ENCODE measurements at regions not wholly inside any gene's neighbourhood (a gene's known extent, or its start where the extent isn't known, plus 50 kb on each side); places are given as distances from the start of the nearest gene placed in this dataset.

- no peak for DNase-seq
Observed at GRCh38 chr20:57960803-57961575, 251.2 kb upstream of the PMEPA1 start.

GRCh38 chr20:57959589-57959988 lies 249.8 kb upstream of the PMEPA1 start:
- DNase-seq = no peak

GRCh38 chr20:57959018-57959417 lies 249.2 kb upstream of the PMEPA1 start:
- DNase-seq = no peak

GRCh38 chr20:57958050-57958420 lies 248.2 kb upstream of the PMEPA1 start:
- no peak for DNase-seq

GRCh38 chr20:57957411-57958049 lies 247.7 kb upstream of the PMEPA1 start:
- DNase-seq = no peak

GRCh38 chr20:57953638-57954037 lies 243.8 kb upstream of the PMEPA1 start:
- DNase-seq = no peak

- DNase-seq = no peak
Observed at GRCh38 chr20:57952136-57952535, 242.3 kb upstream of the PMEPA1 start.

- no peak for DNase-seq
Observed at GRCh38 chr20:57951549-57951948, 241.7 kb upstream of the PMEPA1 start.

GRCh38 chr20:57950764-57951485 lies 241.1 kb upstream of the PMEPA1 start:
- DNase-seq = no peak

- no peak for DNase-seq
Observed at GRCh38 chr20:57948180-57948955, 238.6 kb upstream of the PMEPA1 start.

- no peak for DNase-seq
Observed at GRCh38 chr20:57947421-57948179, 237.8 kb upstream of the PMEPA1 start.

GRCh38 chr20:57946559-57947315 lies 236.9 kb upstream of the PMEPA1 start:
- DNase-seq = no peak

- no peak for DNase-seq
Observed at GRCh38 chr20:57944988-57945387, 235.2 kb upstream of the PMEPA1 start.

- no peak for DNase-seq
Observed at GRCh38 chr20:57943950-57944349, 234.1 kb upstream of the PMEPA1 start.

- DNase-seq = no peak
Observed at GRCh38 chr20:57943291-57943690, 233.5 kb upstream of the PMEPA1 start.

- DNase-seq = no peak
Observed at GRCh38 chr20:57941604-57942381, 232.0 kb upstream of the PMEPA1 start.

GRCh38 chr20:57940868-57941522 lies 231.2 kb upstream of the PMEPA1 start:
- DNase-seq = no peak

- no peak for DNase-seq
Observed at GRCh38 chr20:57940376-57940775, 230.6 kb upstream of the PMEPA1 start.

- no peak for DNase-seq
Observed at GRCh38 chr20:57939499-57939898, 229.7 kb upstream of the PMEPA1 start.

Measured in hematopoietic multipotent progenitor cell treated with erythropoietin and hydrocortisone succinate and interleukin-3 and kit ligand, for 6 days (in vitro differentiated cells).